HEK293T (cell line): ENCODE measurements at regions not wholly inside any gene's neighbourhood (a gene's known extent, or its start where the extent isn't known, plus 50 kb on each side); places are given as distances from the start of the nearest gene placed in this dataset.

Experiments
- CTCF ChIA-PET: fragments of 350-600 bp; formaldehyde crosslinking; extraction: SDS; loops from one replicate; lab custom pipeline; 2021; ENCODE audit warnings: antibody characterized with exemption, inconsistent platforms; lab: Yijun Ruan, JAX
- POLR2A ChIA-PET: fragments of 350-600 bp; formaldehyde crosslinking; extraction: SDS; loops from one replicate; lab custom pipeline; 2020; ENCODE audit warnings: antibody characterized with exemption, inconsistent platforms; lab: Yijun Ruan, JAX
- DNase-seq: peaks from one replicate; pipeline ENCODE4 v3.0.0; 2012; ENCODE audit warnings: mixed read lengths; ENCODE audit errors: extremely low spot score
- ARNT ChIP-seq: fragments of 450-650 bp; IDR thresholded peaks from 2 replicates; pipeline ENCODE4 v1.6.1; 2017; ENCODE audit warnings: mild to moderate bottlenecking
- BHLHE40 ChIP-seq: fragments of 450-650 bp; IDR thresholded peaks from 2 replicates; pipeline ENCODE4 v1.6.1; 2016; ENCODE audit warnings: mild to moderate bottlenecking, moderate library complexity, borderline replicate concordance
- CTBP1 ChIP-seq: fragments of 450-650 bp; IDR thresholded peaks from 2 replicates; pipeline ENCODE4 v1.6.1; 2016; ENCODE audit warnings: borderline replicate concordance
- ELF4 ChIP-seq: fragments of 450-650 bp; IDR thresholded peaks from 2 replicates; pipeline ENCODE4 v1.6.1; 2017; ENCODE audit warnings: antibody characterized with exemption
- FOXA1 ChIP-seq: fragments of 450-650 bp; IDR thresholded peaks from 2 replicates; pipeline ENCODE4 v1.6.1; 2016; ENCODE audit warnings: mild to moderate bottlenecking
- FOXK2 ChIP-seq: fragments of 450-650 bp; IDR thresholded peaks from 2 replicates; pipeline ENCODE4 v1.6.1; 2016; ENCODE audit warnings: mild to moderate bottlenecking
- FOXM1 ChIP-seq: fragments of 450-650 bp; IDR thresholded peaks from 2 replicates; pipeline ENCODE4 v1.6.1; 2017; ENCODE audit warnings: mild to moderate bottlenecking, borderline replicate concordance
- HDGF ChIP-seq: fragments of 450-650 bp; IDR thresholded peaks from 2 replicates; pipeline ENCODE4 v1.6.1; 2017; ENCODE audit warnings: antibody characterized with exemption, borderline replicate concordance
- L3MBTL2 ChIP-seq: fragments of 450-650 bp; conservative IDR thresholded peaks from 2 replicates; pipeline ENCODE4 v1.6.1; 2016; ENCODE audit warnings: mild to moderate bottlenecking
- LEF1 ChIP-seq: fragments of 450-650 bp; IDR thresholded peaks from 2 replicates; pipeline ENCODE4 v1.6.1; 2017; ENCODE audit warnings: mild to moderate bottlenecking, borderline replicate concordance
- NFRKB ChIP-seq: fragments of 450-650 bp; IDR thresholded peaks from 2 replicates; pipeline ENCODE4 v1.6.1; 2016; ENCODE audit warnings: mild to moderate bottlenecking, moderate library complexity
- PKNOX1 ChIP-seq: fragments of 450-650 bp; IDR thresholded peaks from 2 replicates; pipeline ENCODE4 v1.6.1; 2016
- SP1 ChIP-seq: fragments of 450-650 bp; IDR thresholded peaks from 2 replicates; pipeline ENCODE4 v1.6.1; 2017
- SUZ12 ChIP-seq: fragments of 450-650 bp; IDR thresholded peaks from 2 replicates; pipeline ENCODE4 v1.6.1; 2016; ENCODE audit warnings: mild to moderate bottlenecking
- TARDBP ChIP-seq: fragments of 450-650 bp; IDR thresholded peaks from 2 replicates; pipeline ENCODE4 v1.6.1; 2016
- ZNF384 ChIP-seq: fragments of 450-650 bp; IDR thresholded peaks from 2 replicates; pipeline ENCODE4 v1.6.1; 2016

DNA sequence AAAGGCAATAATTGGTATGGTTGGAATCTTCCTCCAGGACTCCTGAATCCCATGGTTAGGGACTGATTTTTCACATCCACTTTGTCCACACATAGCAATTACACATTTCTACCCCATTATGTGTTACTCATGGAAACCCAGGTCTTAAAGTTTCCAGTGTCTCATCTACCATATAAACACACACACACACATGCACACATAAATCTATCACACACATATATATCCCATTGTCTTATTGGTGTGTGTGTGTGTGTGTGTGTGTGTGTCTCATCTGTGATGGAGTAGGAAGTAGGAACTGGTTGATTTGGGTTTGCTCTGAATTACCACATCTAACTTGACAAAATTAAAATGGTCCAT, 525.4 kb downstream of the FUT8 start:
- no peak for DNase-seq
- ChIA-PET CTCF (no interaction called here), POLR2A (no interaction called here)
- no peak for TF ChIP-seq FOXK2
- TF ChIP-seq HDGF, result no peak
- no peak for TF ChIP-seq CTBP1
- TF ChIP-seq ELF4, result no peak

- ChIA-PET CTCF (no interaction called here), POLR2A (no interaction called here)
- TF ChIP-seq SP1 (no peak), FOXK2 (no peak), TARDBP (no peak), FOXM1 (no peak), FOXA1 (no peak), HDGF (no peak), PKNOX1 (no peak), L3MBTL2 (no peak), LEF1 (no peak), ARNT (no peak), ZNF384 (no peak), BHLHE40 (no peak), SUZ12 (no peak), NFRKB (no peak)
- no peak for DNase-seq
These were observed 526.2 kb downstream of the FUT8 start for GRCh38 chr14:65938738-65939137.

- ChIA-PET CTCF (interaction anchor here (0.6 kb wide), 1 partner anchor 714 kb away, joined by 3 read pairs; no protein-coding TSS in a partner anchor), POLR2A (no interaction called here)
- no peak for DNase-seq
- TF ChIP-seq ARNT (no peak), FOXA1 (no peak), HDGF (no peak), BHLHE40 (no peak), ZNF384 (no peak), NFRKB (no peak), ELF4 (no peak)
These were observed 526.7 kb downstream of the FUT8 start for GRCh38 chr14:65939184-65939583.

- CTCF ChIA-PET, result interaction anchor here (0.6 to 2.0 kb wide), 4 partner anchors 8 to 525 kb away, joined by 3 to 12 read pairs (median 3); no protein-coding TSS in a partner anchor
- DNase-seq, result peak; percentile 32
- TF ChIP-seq HDGF, result no peak
- no peak for TF ChIP-seq PKNOX1
- no peak for TF ChIP-seq ELF4
- TF ChIP-seq FOXA1, result no peak
- no peak for TF ChIP-seq CTBP1
- POLR2A ChIA-PET, result interaction anchor here (0.6 to 1.6 kb wide), 2 partner anchors 10 to 19 kb away, joined by 3 read pairs; no protein-coding TSS in a partner anchor
These were observed 527.7 kb downstream of the FUT8 start for GRCh38 chr14:65940056-65940735.

DNA sequence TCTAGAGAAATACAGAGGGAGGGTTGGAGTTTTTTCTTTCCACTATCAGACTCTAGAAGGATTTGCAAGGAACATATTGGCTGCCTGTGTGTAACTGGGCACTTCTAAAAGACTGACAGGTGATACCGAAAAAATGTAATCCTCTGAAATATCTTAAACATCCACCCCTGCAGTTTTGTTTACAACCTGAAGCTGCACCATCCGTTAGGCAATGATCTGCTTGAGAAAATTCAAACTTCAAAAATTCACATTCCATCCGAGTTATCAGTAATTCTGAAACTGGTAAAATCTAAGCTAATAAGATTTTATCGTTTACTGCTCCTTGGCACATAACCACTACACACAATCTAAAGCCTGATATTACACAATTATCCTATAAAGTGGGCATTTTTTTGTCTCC, 528.6 kb downstream of the FUT8 start:
- ChIA-PET CTCF (interaction anchor here (0.9 to 2.0 kb wide), 3 partner anchors 20 to 526 kb away, joined by 3 to 12 read pairs (median 3); no protein-coding TSS in a partner anchor), POLR2A (interaction anchor here (1.6 kb wide), 1 partner anchor 11 kb away, joined by 3 read pairs; no protein-coding TSS in a partner anchor)
- TF ChIP-seq CTBP1 (no peak), HDGF (no peak), PKNOX1 (no peak), FOXK2 (no peak), L3MBTL2 (no peak), LEF1 (no peak), FOXA1 (no peak), ARNT (no peak), SUZ12 (no peak), SP1 (no peak), NFRKB (no peak), FOXM1 (no peak)
- no peak for DNase-seq

- CTCF ChIA-PET, result no interaction called here
- TF ChIP-seq L3MBTL2, result no peak
- TF ChIP-seq TARDBP, result no peak
- TF ChIP-seq FOXM1, result no peak
- no peak for TF ChIP-seq HDGF
- TF ChIP-seq ZNF384, result no peak
- no peak for TF ChIP-seq ARNT
- no peak for TF ChIP-seq SP1
- no peak for TF ChIP-seq LEF1
- no peak for DNase-seq
These were observed 530.6 kb downstream of the FUT8 start for GRCh38 chr14:65943150-65943549.

DNA sequence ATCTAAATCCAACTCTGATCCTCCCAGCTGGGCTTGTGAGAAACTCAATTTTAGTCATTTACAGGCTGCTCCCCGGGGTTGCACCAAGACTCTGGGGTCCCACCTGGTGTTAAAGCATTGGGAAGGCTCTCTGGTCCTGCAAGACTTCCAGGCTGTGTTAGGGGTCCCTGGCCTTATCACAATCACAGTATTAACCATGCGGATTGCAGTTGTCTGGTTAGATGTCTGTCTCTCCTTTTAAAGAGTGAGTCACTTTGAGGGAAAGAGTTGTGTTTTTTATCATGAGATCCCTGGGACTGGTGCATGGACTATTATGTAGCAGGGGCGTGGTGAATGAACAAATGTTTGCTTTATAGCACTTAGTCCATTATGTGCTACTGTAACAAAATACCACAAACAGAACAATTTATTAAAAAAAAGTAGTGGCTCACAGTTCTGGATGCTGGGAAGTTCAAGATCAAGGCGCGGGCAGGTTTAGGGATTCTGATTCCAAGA, 531.4 kb downstream of the FUT8 start:
- DNase-seq, result no peak
- ChIA-PET POLR2A (no interaction called here), CTCF (no interaction called here)
- no peak for TF ChIP-seq CTBP1
- no peak for TF ChIP-seq NFRKB
- no peak for TF ChIP-seq HDGF
- TF ChIP-seq SP1, result no peak
- no peak for TF ChIP-seq ZNF384
- TF ChIP-seq SUZ12, result no peak
- no peak for TF ChIP-seq PKNOX1
- TF ChIP-seq LEF1, result no peak
- no peak for TF ChIP-seq TARDBP
- TF ChIP-seq BHLHE40, result no peak
- no peak for TF ChIP-seq FOXA1
- no peak for TF ChIP-seq FOXM1
- TF ChIP-seq ELF4, result no peak
- TF ChIP-seq ARNT, result no peak
- TF ChIP-seq FOXK2, result no peak
- TF ChIP-seq L3MBTL2, result no peak

More at GRCh38 chr14:65943150-65943549, 530.6 kb downstream of the FUT8 start:
- POLR2A ChIA-PET, result no interaction called here
